Prostate gland (tissue), 2 donors: ENCODE measurements at regions not wholly inside any gene's neighbourhood (a gene's known extent, or its start where the extent isn't known, plus 50 kb on each side); places are given as distances from the start of the nearest gene placed in this dataset.

Experiments used
- POLR2AphosphoS5 ChIP-seq: sonication (generic); formaldehyde crosslinking; IDR thresholded peaks from one replicate; pipeline ENCODE4 v1.6.1; 2017; ENCODE audit warnings: antibody characterized with exemption
- TF ChIP-seq, protein P1 (sequence below), 4 experiments: fragments of 200-600 bp in 2 of 4; fragments of 450-650 bp in 2 of 4; sonication (generic) in 2 of 4; IDR thresholded peaks; 1 replicate in 3 of 4; 2 replicates in 1 of 4; pipeline ENCODE4 v1.5.1; 2016 to 2019; ENCODE audit warnings: antibody characterized with exemption in 4 of 4, mild to moderate bottlenecking in 2 of 4, moderate library complexity in 2 of 4

GRCh38 chr7:4434306-4434705 lies 247.8 kb upstream of the FOXK1 start:
- no peak for TF ChIP-seq POLR2AphosphoS5
- TF ChIP-seq, protein P1, sequence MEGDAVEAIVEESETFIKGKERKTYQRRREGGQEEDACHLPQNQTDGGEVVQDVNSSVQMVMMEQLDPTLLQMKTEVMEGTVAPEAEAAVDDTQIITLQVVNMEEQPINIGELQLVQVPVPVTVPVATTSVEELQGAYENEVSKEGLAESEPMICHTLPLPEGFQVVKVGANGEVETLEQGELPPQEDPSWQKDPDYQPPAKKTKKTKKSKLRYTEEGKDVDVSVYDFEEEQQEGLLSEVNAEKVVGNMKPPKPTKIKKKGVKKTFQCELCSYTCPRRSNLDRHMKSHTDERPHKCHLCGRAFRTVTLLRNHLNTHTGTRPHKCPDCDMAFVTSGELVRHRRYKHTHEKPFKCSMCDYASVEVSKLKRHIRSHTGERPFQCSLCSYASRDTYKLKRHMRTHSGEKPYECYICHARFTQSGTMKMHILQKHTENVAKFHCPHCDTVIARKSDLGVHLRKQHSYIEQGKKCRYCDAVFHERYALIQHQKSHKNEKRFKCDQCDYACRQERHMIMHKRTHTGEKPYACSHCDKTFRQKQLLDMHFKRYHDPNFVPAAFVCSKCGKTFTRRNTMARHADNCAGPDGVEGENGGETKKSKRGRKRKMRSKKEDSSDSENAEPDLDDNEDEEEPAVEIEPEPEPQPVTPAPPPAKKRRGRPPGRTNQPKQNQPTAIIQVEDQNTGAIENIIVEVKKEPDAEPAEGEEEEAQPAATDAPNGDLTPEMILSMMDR (IDR thresholded peaks at IDR 0.05), result no peak
